ENCODE measurements at regions not wholly inside any gene's neighbourhood (a gene's known extent, or its start where the extent isn't known, plus 50 kb on each side); places are given as distances from the start of the nearest gene placed in this dataset.
A peak's percentile ranks its signal among the peaks of the same experiment; 100 is the strongest.

DNA sequence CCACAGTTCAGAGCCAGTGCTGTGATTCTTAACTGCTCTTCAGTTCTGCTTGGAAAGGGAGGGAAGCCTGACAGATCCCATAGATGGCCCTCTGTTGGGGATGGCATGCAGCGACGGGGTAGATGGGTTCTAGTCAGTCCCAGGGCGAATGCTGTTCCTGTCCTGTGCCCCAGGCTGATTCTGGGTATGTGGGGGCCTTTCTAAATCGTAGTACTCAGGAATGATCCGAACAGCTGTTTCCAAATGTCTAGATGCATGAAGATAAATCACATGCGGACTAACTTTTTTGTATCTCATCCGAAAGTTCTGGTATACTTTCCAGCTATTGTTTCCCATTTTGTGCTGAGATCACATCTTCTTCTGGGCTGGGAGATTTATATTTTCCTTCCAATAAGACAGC is 186.0 kb upstream of the MKI67 start:
- DNase-seq, result no peak

DNA sequence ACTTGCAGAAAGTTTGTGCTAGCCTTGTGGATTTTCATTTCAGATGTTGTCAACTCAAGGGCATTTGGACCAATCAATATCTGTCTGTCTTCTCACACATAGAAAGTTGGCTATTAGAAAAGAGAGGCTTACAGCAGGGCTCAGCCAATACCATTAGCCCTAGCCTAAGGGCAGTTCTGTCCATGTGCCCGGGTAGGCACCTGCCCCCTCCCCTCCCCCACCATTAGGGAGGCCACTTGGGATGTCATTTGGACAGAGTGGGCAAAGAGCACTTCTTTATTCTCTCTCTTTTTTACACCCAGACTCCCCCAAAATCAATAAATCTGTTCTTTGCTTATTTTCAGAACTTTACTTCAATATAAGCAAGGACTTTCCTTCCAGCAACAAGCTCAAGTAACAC is 188.5 kb upstream of the MKI67 start:
- no peak for DNase-seq

DNA sequence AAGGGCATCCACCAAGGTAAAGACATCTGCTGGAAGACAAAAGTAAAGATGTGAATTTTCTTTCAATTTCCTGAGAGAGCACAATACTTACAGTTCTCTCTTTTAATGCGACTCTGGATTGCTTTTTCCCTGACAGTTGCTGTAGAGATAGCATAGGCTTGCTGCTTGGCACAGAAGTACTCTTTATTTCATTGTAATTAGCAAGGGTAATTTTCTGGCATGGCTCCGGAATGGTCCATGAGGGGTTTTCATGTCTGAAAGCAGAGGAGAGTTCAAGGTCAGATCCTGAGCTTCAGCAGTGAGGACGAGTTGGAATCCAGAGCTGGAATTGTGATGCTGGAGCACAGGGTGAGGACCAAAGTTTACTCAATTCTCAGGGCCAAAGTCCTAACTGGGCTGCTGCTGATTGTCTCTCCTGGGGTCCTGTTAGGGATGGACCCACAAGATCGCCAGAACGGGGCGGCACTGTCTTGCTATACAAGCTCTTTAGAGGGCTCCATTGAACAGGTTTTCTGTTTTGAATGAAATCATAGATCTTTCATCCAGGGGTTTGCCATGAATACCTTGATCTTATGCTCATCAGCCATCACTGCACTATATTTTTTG is 190.0 kb upstream of the MKI67 start:
- no peak for DNase-seq

DNA sequence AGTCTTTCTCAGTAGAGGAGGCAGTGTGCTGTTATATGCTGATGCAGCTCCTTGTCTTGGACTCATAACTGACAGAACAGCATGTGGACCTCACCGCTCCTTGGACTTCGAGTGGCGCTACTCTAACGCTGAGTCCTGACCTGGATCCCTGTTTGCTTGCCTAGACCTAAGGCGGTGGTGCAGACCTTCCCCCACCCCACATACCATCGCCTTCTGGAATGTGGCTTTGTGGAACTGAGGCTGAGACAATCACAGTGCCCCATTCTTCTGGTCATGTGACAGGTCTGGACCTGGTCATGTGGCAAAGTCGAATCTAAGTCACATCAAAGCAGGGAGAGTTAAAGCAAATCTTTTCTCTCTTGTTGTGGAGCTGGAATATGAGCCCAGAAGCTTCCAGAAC is 190.7 kb upstream of the MKI67 start:
- no peak for DNase-seq

DNA sequence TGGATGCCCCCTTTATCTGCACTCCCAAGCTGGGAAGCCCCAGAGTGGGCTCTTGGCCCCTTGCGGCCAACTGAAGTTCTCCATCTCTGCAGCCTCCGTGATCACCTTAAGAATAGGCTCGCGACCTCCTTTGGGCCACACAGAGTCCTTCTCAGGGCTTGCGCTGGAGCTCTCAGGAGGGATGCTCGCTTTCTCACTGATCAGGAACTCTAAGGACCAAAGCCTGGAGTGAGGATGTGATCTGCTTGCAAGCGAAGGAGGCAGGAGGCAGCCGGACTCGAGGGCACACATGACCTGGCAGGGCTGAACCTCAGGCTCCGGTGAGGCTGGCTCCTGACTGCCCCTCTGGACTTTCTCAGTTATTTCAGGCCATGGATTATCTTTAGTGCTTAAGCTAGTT is 192.1 kb upstream of the MKI67 start:
- DNase-seq, result no peak

DNA sequence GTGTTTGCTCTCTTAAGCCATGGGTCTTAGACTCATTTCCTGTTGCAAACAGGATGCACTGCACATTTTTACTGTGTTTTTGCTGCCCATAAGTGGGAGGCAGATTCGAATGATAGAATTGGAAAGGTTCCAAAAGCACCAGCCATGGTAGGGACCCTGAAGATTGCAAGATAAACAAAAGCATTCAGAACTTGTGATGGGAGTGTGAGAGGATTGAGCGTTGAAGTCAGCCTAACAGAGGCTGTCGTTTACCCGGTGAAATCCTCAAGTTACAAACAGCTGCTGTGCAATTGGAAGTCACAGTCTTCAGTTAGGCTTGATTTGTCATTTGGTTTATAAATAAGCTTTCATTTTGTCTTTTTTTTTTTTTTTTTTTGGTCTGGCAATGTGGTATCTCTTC is 192.7 kb upstream of the MKI67 start:
- no peak for DNase-seq

DNA sequence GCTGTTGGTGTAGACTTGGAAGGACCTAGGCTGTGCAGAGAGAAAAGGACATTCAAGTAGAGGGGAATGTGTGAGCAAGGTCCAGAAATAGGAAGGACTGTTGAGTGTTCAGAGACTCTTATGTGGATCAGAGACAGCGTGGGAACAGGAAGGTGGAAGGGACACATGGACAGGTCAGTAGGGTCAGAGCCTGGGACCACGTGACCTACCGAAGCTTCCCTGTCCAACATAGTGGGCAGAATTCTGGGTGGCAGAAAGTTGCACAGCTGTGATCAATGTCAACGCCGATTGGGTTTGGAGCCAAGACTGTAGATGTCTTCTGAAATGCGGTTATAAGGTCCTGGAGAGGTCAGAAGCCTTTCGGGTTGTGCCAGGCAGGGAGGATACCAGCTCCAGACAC is 195.9 kb upstream of the MKI67 start:
- DNase-seq, result no peak

DNA sequence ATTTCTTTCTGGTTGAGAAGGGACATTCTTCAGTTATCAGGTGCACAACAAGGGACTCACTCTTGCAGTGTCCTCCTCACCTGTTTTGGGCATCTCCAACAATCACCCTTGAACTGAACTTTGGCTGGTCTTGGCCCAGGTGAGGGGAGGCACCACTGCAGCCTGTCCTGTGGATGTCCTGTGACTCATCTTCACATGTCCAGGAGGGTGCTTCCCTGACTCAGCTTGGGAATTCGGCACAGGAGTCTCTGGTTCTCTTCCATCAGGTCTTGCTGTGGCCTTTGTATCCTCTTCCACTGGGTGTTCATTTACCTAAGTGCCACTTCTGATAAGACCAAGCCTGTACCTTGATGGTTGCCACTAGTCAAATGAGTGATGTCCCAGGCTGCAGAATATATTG is 196.7 kb upstream of the MKI67 start:
- no peak for DNase-seq

DNA sequence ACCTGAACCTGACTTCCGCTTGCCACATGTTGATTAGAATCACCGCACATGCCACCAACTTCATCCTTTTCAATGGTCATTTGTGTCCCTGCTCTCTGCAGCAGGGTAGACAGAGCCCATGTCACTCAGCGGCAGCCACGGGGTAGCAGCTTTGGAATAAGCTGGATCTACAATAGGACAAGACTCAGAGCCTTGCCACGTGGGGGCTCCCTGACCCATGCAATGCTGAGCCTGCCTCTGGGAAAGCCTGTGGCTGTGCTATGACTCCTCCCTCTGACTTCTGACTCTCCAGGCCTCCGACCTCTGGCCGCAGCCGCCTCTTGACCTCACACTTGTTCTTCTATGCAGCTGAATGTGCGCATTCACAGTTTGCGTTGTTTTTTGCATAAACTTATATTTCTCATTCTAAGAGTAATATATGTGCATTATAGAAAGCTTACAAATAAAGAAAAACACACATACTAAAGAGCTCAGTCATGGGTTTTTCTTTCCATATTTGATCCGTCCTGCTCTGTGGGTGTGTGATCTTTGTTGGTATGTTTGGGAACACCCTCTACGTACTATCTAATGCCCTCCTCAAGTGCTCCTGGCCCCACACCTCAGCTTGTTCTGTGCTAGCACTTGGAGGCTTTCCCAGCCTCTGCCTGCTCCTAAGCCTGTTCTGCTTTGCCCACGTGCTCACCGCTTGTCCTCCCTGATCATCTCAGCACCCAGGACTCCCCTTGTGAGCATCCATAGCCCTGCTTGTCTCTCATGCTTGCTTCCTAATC is 198.0 kb upstream of the MKI67 start:
- DNase-seq, result peak in 1 of 56 donors; percentile 14

DNA sequence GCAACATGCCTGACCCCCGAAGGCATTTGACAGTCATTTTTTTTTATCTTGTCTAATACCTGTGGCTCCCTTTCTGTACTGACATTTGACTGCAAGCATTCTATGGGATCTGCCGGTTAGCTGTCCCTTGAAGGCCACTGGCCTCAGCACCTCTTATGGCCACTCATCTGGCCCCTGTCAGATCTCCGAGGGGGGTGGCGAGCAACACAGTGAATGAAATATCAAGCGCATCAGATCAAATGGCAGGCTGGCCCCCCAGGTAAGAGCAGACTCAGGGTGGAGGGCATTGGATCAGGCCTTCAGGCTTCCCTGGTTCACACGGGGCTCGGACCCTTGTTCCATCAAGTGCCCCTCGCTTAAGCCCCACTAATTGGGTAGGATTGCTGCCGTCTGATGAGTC is 199.6 kb upstream of the MKI67 start:
- DNase-seq, result no peak

DNA sequence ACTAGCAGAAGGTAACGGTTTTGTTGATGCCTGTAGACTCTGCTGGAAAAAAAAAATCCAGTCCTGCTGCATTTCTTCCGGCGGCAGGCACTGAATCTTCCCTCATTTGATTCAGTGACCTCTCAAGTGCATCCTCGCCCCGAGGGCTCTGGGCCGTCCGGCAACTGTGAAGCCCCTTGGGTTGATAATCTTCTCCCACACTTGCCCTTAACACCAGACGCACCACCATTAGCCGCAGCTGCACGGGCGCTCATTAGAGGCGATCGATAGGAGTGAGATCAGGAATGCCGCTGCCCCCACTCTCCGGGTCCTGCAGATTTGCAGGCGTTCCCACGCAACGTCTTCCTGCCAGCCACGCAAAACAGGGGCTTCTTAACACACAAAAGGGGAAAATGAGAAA is 200.0 kb upstream of the MKI67 start:
- no peak for DNase-seq

DNA sequence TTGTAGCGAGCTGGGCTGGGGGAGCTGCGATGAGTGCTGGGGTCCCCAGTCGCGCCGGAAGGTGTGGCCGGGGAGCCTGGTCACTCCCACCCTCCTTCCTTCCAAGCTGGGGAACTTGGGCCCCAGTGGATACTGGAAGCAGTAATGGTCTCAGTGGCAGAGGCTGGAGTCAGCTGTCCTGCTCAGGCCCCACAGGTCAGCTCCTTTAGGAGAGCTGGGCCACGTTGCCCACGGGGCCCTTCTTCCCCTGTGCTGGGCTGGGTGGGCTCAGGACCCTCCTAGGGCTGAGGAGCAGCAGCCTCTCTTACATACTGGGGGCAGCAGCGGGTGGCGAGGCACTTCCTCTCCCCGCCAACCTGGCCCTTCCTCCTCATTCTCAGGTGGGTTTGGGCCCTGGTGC is 200.6 kb upstream of the MKI67 start:
- DNase-seq, result no peak

DNA sequence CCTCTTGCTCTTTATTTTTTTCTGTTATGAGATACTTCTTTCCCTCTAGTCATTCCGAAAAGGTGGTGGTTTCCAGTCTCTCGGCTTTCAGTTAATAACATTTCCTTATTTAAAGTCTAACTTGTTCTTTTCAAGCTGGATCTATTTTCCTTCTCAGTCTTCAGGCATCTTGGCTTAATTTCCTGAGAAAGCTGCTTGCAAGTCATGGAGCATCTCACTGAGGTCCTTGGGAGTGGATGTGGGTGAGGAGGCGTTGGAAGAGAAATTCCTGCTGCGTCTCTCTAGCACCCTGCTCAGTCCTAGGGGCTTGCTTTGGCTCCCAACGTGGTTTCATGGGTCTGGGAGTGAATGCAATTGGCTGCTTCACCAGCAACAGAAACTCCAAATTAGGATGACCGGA is 210.2 kb upstream of the MKI67 start:
- no peak for DNase-seq

DNA sequence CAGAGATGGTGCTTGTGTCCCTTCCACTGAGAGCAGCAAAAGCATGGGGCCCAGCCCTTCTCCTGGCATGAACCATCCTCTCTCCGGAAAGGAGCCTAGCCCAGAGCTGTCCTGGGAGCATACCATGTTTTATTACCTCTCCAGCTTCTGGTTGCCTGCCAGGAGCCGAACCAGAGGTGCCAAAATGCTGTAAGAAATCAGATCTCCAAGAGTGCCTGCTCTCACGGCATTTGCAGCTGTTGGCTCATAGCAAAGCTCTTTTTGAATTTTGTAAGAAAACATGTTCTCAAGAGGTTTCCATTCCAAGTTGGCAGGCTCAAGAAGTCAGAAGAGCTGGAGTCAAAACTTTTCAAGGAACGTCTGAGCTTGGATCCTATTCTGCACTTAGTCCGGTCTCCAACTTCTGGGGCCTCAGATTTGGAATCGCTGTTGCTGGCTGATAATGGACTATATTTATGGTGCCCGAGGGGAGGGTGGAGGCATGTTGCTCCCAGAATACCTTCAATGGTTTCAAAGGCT is 211.7 kb upstream of the MKI67 start:
- DNase-seq, result no peak

DNA sequence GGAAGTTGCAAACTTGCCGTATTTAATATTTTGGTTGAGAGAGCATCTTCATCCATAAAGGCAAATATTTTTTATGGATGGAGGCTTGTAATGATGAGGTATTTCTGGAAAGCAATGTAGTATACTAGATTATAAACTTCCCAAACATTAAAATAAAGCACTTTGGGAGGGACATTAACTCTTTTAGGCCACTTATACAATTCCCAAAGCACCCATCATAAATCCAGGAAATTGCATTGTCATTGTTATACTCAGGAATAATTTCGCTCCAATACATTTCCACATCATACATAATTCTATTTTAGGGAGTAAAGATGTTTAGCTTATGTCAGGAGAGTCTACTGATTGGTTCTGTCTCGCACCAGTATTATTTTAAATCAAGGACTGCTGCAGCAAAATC is 212.7 kb upstream of the MKI67 start:
- no peak for DNase-seq

DNA sequence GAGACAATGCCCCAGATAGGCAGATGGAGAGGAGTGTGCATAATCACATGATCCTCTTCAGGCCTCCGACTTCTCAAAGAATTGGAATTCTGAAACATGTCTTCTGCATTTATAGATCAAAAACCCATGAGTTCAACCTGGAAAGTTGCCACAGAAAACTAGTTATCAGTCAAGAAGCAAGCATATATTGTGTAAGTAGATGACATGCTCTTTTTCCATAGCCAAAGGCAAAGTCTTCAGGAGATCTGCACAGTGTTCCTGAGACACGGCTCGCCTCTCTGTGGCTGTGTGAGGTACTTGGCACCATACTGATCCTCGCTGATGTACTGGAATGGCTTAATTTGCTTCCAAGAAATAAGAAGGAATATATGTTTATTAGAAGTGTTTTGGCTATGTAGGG is 213.5 kb upstream of the MKI67 start:
- DNase-seq, result no peak

DNA sequence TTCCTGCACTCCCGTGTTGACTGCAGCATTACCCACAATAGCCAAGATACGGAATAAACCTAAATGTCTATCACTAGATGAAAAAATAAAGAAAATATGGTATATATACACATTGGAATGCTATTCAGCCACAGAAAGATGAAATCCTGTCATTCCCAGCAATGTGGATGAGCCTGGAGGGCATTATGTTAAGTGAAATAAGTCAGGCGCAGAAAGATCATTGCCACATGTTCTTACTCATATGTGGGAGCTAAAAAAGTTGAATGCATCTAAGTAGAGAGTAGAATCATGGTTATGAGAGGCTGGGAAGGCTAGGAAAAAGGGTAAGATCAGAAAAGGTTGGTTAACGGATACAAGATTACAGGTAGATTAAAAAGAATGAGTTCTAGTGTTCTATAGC is 219.1 kb upstream of the MKI67 start:
- no peak for DNase-seq

DNA sequence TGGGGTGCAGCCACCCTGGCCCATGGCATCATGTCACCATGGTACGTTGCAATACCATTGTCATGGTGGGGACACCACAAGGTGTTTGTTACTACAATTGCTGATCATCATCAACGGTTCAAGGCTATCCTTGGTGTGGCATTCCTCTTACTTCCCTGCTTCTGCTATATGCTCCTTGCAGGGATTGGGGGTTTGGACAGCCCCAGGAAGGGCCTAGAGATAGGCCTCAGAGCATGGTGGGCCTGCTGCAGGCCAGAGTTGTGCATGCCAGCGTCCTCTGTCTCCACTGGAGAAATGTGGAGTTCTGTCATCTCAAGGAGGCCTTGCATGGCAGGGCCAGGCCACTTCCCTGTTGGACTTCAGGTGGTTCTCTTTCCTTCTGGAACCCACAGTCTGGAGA is 234.6 kb upstream of the MKI67 start:
- no peak for DNase-seq

DNA sequence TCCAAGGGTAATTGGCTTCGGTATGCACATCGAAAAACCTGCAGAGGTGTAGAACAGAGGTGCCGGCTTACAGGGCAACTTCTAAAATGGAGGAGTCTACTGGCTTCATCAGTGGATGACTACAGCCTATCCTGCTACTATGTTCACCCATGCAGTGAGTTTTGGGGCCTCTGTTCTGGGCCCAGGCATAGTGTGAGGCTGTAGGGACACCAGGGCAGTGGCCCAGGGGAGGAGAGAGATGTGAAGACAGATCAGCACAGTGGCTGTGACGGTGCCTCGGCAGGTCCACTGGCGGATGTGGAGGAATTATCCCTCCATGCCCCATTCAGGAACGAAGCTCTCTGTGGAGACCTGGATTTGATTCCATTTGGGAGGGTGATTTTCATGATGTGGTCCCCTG is 235.3 kb upstream of the MKI67 start:
- DNase-seq, result no peak

DNA sequence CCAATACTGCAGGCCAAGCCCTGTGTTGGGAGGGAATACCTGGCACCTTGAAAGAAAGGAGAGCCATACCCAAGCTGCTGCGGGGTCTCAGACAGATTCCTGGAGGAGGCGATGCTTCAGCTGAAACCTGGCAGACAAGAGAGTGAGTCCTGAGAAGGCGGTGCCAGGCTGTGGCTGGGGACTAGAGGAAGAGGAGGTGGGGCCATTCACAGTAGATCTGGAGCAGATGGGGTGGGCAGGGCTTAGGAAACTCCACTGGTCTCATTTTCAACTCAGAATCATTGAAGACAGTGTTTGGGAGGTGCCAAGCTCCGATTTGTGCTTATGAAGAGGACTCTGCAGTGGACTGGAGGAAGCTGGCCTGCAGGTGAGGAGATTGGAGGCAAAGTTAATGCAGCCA is 236.3 kb upstream of the MKI67 start:
- no peak for DNase-seq

DNA sequence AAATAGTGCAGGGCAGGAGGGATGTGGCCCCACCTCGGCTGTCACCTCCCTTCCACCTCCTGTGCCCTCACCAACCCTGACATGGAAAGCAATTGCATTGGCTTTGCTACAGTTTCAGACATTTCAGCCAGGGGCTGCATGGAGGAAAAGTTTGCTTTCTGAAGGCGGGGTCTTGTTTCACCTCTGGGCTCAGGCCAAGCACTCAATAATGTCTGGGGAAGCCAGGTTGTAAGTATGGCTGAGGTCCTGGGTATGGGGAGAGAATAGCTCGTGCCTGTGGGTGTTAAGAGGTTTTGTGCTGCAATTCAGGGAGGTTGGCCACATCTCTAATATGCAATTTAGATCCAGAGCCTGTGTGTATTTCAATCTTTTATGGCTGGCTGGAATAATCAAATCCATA is 238.4 kb upstream of the MKI67 start:
- DNase-seq, result no peak

DNA sequence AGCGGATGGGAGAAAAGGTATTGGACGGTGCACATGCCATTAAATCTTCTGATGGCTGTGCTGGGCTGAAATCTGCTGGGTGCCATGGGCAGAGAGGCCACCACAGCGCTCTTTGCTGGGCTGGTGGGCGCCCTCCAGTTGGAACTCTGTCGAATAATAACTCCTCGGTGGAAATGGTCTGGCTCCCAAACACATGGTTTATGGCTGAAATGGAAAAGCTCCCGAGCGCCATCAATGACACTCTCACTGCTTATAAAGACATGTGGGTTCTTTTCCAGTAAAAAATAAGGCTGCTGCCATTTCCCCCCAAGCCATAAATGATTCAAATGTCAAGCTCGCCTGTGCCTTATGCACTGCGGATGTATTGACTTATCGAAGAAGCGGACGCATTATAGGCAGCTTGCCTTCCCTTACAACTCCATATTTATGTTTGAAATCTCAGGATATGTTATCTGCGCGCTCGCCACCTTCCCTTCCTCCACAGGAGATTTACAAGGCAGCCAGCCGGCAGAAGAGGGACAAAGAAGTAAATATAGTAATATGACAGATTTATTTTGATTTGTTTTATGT is 239.0 kb upstream of the MKI67 start:
- no peak for DNase-seq

DNA sequence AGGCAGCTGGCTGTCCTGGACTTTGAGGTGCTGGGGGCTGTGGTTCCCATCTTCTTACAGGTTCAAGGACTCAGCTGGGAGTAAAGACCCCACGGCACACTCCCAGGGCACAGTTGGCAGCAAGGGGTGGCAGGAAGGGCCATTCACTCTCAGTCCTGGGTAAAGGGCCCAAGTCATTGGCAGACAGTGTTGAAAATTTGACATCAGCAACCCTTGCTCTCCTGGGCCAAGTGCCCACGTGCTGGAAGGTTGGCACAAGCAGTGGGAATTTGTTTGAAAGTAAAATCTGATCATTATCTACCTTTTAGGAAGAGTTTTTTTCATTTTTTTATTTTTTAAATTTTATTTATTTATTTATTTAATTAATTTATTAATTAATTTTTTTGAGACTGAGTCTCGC is 241.6 kb upstream of the MKI67 start:
- no peak for DNase-seq
